ENCODE measurements at regions not wholly inside any gene's neighbourhood (a gene's known extent, or its start where the extent isn't known, plus 50 kb on each side); places are given as distances from the start of the nearest gene placed in this dataset.

- TF ChIP-seq MAX (CRISPR knock-in tag; IDR thresholded peaks at IDR 0.05) (no peak), CTCF (IDR thresholded peaks at IDR 0.05) (no peak), TEAD1 (CRISPR knock-in tag; IDR thresholded peaks at IDR 0.05) (no peak)
Observed at GRCh38 chr5:87076411-87076810, 191.3 kb upstream of the RASA1 start.
